Hematopoietic multipotent progenitor cell treated with erythropoietin and hydrocortisone succinate and interleukin-3 and kit ligand, for 6 days (in vitro differentiated cells): ENCODE measurements at regions not wholly inside any gene's neighbourhood (a gene's known extent, or its start where the extent isn't known, plus 50 kb on each side); places are given as distances from the start of the nearest gene placed in this dataset.

ENCODE experiments used
- DNase-seq: peaks from one replicate; pipeline ENCODE4 v3.0.0-alpha.2; 2015

DNA sequence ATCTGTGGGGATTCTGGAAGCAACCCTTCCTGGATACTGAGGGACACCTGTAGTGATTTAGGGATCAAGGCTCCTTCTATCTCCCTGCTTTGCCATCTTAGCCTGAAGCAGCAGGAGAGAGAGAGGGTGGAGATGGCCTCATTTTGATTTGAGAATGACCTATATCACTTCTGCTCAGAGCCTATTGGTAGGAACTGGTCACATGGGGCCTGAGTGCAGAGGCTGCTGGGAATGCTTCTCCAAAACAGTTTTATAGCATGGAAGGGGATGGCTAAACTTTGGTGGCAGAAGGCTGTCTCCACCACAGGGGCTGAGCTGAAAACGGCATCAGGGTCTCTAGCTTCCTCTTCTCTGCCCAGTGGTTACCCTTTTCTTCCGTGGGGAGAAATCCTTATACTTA, 105.8 kb downstream of the TBX19 start:
- DNase-seq = no peak

DNA sequence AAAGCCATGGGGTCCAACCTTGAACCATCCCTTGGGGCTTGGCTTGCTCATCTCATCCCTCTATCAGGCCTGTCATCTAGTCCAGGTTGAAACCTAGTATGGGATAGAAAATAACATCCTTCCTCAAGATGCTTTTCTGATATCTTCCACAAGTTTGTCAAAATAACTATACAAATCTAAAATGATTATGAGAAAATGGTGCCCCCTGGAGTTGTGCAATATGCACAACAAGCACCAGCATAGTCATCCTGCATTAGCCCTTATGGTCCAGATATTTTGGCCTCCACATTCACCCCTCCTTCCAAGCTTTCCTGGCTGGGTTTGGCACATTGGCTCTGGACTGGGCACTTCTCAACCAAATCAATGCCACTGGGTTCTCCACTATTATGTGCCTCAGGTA, 101.2 kb downstream of the TBX19 start:
- DNase-seq = no peak

DNA sequence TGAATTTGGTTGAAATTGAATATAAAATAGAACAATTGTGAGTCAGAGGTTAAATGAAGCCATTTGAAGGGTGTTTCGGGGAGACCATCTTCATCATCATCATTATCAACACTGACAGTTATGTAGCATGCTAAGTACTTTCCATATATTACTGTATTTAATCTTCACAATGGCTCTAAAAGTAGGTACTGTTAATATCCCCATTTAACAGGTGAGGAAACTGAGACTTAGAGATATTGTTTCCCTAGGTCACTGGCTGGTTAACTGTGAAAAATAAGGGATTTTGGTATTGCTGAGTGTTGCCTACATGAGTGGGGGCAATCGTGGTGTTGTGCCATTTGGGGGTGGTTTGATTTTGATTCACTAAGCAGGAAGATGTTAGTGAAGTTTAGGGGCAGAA, 100.3 kb downstream of the TBX19 start:
- DNase-seq = no peak

DNA sequence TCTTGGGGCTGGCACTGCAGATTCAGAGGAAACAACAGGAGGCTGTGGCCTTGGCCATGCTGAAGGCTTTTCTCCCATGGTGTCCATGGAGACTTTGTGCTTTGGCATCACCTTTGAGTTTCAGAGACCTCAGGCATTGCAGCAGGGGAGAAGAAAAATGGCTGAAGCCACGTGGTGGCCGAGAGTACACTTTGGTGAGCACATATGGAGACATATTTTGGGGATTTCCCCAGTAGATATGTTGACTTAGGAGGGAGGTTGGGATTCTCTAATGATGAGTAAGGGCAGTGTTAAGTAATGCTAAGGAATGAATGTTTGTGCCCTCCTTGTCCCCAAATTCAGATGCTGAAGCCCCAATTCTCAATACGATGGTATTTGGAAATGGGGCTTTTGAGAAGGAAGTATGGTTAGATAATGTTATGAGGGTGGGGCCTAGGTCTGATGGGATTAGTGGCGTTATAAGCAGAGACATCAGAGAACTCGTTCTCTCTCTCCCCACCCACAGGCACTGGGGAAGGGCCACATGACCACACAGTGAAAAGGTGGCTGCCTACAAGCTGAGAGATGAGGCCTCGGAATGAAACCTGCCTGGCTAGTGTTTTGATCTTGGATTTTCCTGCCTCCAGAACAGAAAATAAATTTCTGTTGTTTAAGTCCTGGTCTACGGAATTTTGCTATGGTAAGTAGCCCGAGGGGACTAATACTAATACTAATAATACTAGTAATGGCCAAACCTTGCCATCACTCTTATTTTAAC, 98.6 kb downstream of the TBX19 start:
- DNase-seq = no peak

DNA sequence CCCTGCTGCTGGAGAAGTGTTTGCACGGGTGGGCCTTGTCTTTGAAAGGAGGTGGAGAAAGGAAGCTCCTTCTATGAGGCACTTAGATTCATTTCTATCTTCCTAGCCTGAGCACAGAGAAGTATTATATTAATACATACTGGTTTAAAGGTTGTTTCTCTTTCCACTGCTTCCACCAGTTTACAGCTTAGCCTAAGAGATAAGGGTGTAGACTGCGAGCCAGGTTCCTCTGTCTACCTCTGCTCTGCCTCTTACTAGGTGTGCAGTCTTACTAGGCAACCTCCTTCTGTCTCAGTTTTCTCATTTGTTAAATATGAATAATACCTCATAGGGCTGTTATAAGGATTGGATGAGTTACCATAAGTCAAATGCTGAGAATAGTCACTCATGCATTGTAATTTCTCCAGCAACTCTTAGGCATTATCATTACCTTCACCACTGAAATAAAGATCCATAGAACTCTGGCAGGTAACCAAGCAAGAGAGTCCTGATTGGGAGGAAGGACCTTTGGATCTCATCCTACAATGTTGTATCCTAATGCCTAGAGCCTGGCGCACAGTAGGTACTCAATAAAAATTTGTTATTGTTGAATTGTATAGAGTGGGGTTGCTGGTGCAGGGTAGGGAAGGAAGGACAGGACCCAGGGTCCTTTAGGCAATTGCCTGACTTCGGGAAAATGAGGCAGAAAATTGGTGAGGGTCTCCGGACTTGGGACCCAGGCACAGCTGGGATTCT, 95.1 kb downstream of the TBX19 start:
- no peak for DNase-seq

DNA sequence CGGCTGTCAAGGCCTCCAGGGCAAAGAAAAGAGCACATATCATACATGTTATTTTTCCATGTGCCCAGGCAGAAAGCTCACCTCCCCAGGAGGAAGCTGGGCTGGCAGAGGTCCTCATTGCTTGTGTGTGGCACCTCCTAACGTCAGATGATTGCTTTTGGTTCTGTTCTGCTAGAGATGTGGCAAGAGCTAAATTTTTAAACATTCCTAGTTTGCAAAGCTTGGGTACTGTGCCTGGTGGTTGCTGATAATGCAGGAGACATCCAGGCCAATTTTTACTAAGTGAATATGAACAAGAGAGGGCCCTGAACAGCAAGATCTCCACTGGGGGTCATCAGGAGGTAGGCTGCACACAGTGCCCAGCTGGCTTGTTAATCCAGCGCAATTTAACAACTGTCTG, 93.9 kb downstream of the TBX19 start:
- DNase-seq = peak; percentile 72

DNA sequence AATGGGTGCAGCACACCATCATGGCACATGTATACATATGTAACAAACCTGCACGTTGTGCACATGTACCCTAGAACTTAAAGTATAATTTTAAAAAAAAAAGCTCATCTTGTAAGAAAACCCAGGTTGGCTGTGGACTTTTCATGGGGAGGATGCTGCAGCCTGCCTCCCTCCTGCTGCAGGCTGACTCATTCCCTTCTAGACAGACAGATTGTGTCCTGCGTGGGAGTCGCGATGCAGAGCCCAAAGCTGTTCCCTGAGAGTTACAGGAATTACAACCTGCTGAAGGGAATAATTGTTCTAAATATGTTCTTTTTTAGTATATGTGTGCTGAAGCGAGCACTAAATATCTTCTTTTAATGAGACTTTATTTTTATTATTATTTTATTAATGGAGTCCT, 93.2 kb downstream of the TBX19 start:
- no peak for DNase-seq

DNA sequence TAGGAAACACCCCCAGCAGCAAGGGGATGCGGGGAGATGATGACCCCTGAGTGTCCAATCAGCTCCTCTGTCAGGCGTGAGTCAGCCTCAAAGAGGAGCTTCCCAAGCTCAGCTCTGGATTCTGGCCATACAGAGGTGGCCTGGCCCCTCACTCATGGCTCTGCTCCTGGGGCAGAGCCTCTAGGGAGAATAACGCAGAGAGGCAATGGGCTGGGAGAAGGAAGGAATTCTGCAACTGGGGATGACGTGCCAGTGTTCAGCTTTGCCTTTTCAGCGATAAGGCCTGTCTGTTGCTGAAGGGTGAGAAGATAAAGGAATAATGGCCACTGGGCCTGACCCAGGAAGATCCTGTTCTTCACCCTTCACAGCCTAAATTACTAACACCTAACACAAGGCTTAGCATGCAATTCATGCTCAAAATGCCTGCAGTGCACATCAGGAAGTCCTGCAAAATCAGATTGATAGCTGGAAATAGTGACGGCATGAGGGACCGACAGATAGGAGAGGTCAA, 92.2 kb downstream of the TBX19 start:
- peak; percentile 44 for DNase-seq

DNA sequence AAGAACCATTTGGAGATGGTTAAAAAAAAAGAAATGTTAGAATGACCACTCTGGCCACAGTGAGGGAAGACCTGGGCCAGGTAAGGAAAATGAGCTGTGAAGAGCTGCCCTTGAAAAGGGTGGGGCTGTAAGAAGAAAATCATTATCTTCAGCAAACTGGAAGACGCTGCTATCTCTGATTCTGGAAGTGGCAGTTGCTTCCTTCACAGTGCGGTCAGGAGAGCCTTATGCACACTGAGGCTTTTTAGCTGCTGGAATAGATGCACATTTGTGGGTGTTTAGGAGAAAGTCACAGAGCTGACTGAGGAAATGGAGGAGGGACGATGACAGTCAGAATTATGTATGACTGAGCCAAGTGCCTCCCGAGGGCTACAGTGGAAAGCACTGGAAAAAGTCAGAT, 91.6 kb downstream of the TBX19 start:
- DNase-seq = peak; percentile 87

DNA sequence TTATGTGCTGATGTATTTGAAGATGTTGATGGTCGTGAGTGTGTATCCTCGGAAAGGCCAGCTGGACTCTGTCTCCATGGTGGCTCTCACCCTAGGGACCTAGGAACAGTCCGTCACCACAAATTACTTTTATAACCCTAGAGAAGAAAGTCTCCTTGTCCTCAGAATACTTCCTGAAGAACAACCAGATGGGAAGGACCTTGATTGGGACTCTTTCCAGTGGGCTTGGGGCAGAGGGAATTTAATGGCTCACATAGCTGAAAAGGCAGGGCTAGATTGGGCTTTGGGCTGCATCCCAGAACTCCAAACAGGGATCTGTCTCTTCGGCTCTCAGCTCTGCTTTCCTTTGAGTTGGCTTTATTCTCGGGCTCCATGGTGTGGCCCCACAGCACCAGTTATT, 90.8 kb downstream of the TBX19 start:
- DNase-seq = no peak

DNA sequence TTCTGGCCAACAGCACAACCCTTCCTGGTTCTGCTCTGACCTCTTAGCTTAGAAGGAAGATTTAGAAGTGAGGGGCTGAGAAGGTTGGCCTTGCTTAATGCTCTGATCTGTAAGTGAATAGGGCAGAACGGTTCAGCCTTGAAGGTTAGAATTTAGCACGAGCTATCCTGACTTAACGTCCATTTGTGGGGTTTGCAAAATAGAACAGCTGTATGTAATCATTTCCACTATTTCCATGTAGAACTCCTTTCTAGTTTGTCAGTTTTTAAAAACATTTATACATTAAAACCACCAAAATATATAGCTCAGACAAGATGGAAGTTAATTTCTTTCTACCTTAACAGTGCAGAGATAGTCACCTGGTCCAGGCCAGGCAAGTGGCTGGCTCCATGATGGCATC, 89.9 kb downstream of the TBX19 start:
- DNase-seq = no peak

DNA sequence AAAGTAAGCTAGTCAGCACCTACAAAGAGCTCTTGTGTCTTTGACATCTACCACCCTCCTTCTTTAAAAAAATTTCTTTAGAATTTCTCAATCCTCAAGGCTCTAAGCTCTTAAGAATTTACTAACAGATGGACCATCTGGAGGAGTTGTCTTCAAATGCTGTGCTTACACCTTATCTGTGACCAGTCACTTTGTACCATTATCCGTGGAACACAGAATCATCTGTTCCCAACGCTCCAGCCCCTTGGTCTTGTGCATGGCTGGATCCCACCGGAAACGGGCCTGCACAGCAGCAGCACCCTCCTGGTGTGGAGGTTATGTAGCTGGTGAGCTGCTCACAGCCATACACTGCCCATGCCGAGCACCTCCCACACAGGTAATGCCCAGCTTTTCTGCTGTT, 89.0 kb downstream of the TBX19 start:
- no peak for DNase-seq

DNA sequence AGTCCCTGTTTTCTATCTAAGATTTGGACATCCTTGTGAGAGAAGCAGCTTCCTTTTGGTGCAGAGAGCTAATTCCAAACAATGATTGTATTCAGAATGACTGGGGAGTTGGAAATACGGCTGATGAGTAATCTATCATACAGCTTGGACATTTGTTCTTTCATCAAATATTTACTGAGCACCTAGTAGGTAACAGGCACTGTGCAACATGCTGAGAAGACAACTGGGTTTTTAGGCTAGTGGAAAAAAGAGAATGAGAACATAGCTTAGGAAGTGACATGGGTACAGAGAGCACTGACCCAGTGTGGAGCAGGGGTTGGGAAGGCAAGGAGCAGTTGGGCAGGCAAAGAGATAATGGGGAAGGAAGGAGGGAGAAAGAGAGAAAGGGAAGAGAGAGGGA, 87.5 kb downstream of the TBX19 start:
- DNase-seq = no peak

DNA sequence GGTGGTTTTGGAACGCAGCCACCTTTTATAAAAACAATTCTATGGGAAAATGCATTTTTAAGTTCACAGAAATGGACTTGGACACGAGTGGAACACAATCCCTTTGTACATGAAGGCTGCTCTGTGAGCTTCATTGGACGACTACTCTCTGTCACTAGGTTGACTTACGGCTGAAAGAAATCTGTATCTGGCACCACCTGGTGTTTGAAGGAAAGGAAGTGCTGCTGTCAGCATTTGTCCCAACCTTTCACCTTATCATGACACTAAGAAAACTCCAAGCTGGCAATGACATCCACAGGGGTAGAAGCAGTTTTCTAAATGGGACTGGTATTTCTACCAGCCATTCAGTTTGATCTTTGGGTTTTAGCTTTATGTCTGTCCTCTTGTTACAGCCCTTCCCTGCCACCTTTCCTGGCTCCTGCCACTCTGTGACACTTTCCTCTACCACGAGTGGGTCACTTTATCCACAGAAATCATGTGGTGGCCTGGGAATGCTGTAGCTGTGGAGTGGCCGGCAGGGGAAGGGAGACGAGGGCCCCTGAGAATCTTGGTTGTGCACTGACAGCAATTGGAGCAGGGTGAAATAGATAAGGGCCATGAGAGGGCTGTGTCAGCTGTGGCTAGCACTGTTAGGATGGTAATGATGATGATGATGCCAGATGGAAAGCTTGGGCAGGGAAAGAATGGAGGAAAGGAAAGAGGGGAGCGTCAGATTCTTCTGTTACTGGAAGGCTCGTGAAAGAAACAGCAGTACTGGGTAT, 85.2 kb downstream of the TBX19 start:
- peak; percentile 62 for DNase-seq
